ENCODE measurements at regions not wholly inside any gene's neighbourhood (a gene's known extent, or its start where the extent isn't known, plus 50 kb on each side); places are given as distances from the start of the nearest gene placed in this dataset.

DNA sequence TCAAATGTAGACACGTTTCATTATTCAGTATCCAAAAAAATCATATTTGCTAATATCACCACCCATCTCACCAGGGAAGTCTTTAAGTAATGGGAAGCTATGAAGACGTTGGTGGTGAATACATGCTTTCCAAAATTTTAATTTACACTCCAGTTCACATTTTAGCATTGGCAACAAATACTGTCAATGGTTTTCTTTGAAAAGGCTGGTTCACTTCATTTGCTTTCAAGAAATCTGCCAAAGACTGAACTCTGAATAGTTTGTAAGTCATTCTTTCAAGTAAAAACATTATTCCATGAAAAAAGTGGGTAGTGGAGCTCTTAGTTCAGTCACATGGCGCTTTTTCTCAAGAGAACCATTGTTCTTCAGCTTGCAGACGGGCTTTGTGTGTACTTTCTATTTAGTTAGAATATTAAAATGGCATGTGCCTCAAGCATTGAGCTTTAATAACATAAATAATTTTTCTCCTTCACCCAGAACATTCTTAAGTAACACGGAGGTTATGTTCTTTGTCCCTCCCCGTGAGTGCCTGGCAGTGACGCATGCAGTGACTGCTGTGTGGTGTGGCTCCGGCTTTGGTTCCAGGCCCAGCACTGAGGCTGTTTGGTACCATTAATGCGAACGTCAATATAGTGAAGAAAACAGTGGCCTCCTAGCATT is 300.0 kb upstream of the HDAC4 start:
- no peak for DNase-seq

DNA sequence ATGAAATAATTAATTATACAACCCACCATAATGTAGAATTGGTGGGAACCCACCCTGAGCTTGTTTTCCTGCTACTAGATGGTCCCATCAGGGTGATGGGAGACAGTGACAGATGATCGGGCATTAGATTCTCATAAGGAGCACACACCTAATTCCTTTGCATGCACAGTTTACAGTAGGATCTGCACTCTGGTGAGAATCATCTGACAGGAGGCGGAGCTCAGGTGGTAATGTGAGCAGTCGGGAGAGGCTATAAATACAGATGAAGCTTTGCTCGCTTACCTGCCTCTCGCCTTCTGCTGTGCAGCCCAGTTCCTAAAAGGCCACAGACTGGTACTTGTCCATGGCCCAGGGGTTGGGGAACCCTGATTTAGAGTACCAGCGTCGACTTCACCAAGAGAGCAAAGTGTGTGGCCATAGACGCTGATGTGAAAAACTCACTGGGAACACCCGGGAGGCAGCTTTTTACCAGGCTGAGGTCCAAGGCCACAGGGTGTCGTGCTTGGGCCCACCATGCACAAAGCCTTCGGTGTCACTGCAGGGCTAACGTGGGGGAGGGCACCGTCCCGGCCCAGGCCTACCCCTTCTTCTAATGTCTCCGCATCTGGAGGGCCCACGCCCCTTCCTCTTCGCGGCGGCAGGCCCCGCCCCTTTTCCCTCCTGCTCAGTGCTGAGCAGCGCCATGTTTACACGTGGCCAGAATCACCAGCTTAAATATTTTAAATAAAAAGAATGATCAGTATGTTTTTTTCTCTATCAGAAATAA is 296.8 kb upstream of the HDAC4 start:
- DNase-seq: no peak

GRCh38 chr2:239696559-239697207 is 295.9 kb upstream of the HDAC4 start:
- no peak for DNase-seq

DNA sequence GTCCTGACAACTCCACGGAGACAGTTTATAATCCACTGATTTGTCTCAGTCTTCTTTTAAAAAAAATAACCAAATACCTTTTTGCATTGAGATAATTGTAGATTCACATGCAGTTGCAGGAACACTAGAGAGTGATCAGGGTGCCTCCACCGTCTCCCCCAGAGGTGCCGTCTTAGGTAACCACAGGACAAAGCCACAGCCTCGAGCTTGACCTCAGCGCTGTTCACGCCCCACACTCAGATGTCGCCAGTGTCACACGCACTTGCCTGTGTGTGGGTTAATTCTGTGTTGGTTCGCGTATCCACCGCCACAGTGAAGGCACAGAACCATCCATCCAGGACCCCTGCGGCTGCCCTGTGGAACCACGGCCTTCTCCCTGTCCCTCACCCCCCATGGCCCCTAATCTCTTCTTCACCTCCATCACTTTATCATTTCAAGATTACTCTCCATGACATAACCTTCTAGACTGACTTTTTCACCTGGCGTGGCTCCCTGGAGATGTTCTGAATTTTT is 295.0 kb upstream of the HDAC4 start:
- no peak for DNase-seq

- no peak for DNase-seq
Observed at GRCh38 chr2:239695106-239695727, 294.4 kb upstream of the HDAC4 start.

GRCh38 chr2:239694487-239694886 is 293.7 kb upstream of the HDAC4 start:
- no peak for DNase-seq

GRCh38 chr2:239693761-239694415 is 293.1 kb upstream of the HDAC4 start:
- no peak for DNase-seq

DNA sequence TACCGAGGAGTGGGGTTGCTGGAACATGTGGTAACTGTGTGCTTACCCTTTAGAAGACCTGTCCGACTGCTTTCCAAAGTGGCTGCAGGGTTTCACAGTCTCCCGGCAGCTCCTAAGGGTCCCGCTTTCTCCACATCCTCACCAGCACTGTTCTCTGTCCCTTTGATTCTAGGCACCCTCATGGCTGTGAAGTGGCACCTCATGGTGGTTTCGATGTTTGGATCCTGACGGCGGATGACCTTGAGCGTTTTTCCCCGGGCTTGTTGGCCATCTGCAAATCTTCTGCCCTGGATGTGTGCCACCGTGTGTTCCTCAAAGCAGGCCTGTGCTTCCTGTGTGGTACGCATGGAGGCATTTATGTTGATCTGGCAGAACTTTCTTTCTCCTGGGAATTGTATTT is 292.5 kb upstream of the HDAC4 start:
- DNase-seq: no peak

DNA sequence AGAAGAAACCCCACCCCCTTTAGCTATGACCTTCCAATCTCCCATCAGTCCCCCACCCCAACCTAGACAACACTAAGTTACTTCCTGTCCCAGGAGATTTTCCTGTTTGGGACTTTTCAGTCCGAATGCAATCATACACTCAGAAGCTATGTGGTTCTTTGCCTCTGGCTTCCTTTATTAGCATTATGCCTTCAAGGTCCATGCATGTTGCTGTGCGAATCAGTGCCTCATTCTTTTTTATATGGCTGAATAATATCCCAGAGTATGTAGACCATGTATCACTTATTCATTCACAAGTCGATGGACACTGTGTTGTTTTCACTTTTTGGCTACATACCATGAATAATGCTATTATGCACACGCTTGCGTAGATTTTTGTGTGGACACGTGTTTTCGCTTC is 292.1 kb upstream of the HDAC4 start:
- no peak for DNase-seq

DNA sequence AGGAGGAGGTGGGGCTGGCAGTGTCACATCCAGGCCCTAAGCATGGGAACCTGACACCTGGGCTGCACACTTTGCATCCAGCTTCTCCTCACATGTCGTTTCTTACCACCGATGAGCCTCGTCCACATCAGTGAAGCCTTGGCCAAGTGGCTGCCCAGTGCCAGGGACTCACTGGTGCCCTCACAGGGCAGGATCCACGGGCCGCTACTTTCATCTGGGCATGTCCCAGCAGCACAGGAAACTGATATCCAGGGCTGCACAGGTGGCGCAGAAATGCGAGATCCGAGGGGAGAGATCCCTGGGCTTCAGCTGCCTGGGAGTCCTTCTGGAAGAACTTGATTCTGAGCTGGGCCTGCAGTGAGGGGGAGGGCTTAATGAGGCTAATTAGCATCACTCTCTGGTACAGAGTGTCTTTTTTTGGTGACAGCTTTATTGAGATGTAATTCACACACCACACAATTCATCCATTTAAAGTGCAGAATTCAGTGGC is 291.6 kb upstream of the HDAC4 start:
- no peak for DNase-seq

- DNase-seq: no peak
Observed at GRCh38 chr2:239691720-239692119, 290.9 kb upstream of the HDAC4 start.

GRCh38 chr2:239690651-239691631 is 290.1 kb upstream of the HDAC4 start:
- DNase-seq: no peak

- DNase-seq: no peak
Observed at GRCh38 chr2:239689985-239690384, 289.2 kb upstream of the HDAC4 start.

- no peak for DNase-seq
Observed at GRCh38 chr2:239689410-239689809, 288.6 kb upstream of the HDAC4 start.

DNA sequence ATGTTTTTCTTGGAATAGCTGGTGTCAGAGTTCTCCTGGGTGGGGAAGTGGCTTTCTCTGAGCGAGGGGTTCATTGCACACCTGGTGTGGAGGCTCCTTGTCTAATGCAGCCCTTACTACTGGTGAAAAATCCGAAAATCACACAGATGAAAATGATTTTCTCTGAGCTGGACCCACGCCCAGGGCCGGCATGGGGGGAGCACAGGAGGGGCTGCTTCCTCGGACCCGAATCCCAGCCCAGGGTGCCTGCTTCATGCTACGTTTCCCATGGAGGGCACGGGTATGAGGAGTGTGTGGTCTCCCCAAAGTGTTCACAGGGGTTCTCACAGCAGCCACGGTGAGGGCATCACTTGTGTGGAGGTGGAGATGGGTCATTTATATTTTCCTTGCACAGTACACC is 288.0 kb upstream of the HDAC4 start:
- DNase-seq: no peak

- peak; percentile 63 for DNase-seq
Observed at GRCh38 chr2:239688122-239688681, 287.4 kb upstream of the HDAC4 start.

- no peak for DNase-seq
Observed at GRCh38 chr2:239687441-239687840, 286.6 kb upstream of the HDAC4 start.

DNA sequence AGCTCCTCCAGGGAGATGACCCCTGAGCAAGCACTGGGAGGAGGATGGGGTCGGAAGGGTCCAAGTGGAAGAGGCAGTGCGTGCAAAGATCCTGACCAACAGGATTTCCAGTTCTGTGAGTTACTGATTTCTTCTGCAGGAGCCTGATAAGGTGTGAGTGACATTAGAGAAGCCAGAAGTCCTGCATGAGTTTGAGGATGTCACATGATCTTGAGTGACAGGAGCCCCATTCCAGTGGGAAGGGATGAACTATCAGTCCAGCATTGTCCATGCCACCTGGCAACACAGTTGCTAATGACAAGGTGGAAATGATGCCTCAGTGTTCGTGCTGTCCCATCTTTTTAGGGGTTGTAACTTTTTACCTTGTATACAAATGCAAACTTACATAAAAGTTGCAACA is 285.1 kb upstream of the HDAC4 start:
- DNase-seq: no peak

- DNase-seq: no peak
Observed at GRCh38 chr2:239685556-239685955, 284.7 kb upstream of the HDAC4 start.

DNA sequence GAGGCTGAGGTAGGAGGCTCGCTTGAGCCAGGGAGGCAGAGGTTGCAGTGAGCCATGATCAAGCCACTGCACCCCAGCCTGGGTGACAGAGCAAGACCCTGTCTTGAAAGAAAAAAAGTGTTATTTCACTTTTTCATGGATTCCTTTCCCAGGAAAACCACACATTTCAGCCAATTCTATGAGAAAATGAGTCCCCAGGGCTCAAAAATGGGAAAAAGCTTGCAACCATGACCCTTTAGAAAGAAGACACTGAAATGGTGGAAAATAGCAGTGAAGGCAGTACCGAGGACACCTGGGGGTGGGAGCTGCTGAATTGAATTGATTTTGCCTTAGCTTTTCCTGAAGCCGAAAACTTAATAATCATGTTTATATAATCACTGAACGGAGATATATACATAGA is 284.2 kb upstream of the HDAC4 start:
- DNase-seq: no peak

GRCh38 chr2:239684271-239684810 is 283.5 kb upstream of the HDAC4 start:
- DNase-seq: no peak

Data from retina (tissue), 1 donor.